Mucosa of rectum (tissue), 2 donors: ENCODE measurements at regions not wholly inside any gene's neighbourhood (a gene's known extent, or its start where the extent isn't known, plus 50 kb on each side); places are given as distances from the start of the nearest gene placed in this dataset.

Source experiments
- H3K27ac ChIP-seq, 2 donors: one replicate each; pipeline ENCODE4 v1.7.0; 2013; ENCODE audit warnings: inconsistent platforms in 2 of 2, low read depth in 2 of 2, low read length in 2 of 2
- H3K27me3 ChIP-seq, 2 donors: one replicate each; pipeline ENCODE4 v1.7.0; 2013; ENCODE audit warnings: low read length in 2 of 2; ENCODE audit not compliant: control insufficient read depth in 2 of 2, insufficient read depth in 2 of 2
- H3K36me3 ChIP-seq, 2 donors: one replicate each; pipeline ENCODE4 v1.7.0; 2013; ENCODE audit warnings: low read length in 2 of 2; ENCODE audit not compliant: control insufficient read depth in 2 of 2, insufficient read depth in 2 of 2
- H3K4me1 ChIP-seq, 2 donors: one replicate each; pipeline ENCODE4 v1.7.0; 2013; ENCODE audit warnings: low read length in 2 of 2, mild to moderate bottlenecking in 1 of 2; ENCODE audit not compliant: control insufficient read depth in 2 of 2, insufficient read depth in 2 of 2
- H3K4me3 ChIP-seq, 2 donors: one replicate each; pipeline ENCODE4 v1.7.0; 2013; ENCODE audit warnings: low read length in 2 of 2
- H3K9ac ChIP-seq, 2 donors: one replicate each; pipeline ENCODE4 v1.7.0; 2013; ENCODE audit warnings: low read length in 2 of 2, low read depth in 1 of 2, mild to moderate bottlenecking in 1 of 2
- H3K9me3 ChIP-seq, 2 donors: one replicate each; pipeline ENCODE4 v1.7.0; 2013; ENCODE audit warnings: low read length in 2 of 2; ENCODE audit not compliant: control insufficient read depth in 2 of 2
- donor health status: healthy.
- donor health status: Normal muscosa, but diverticular disease.

DNA sequence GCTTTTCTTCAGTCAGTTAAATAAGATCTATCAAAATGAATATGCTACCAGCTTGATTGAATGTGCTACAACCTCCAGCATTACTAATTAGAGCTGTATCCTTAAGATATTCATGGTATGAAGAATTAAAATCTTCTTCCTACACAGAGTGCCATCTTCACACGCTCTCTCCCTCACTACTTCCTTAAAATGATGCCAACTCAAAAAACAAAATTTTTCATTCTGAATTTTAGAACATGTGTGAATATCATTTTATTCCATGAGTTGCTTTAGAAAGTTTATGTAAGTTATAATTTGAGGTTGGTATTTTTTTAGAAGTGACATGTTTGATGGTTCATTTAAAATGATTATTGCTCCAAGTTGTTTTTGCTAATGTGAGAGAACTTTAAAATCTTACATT, 407.5 kb upstream of the CELF2 start:
- no peaks in the 10 kb centered on the region for H3K36me3 ChIP-seq
- no peak overlapping the region for H3K9ac ChIP-seq
- H3K9me3 ChIP-seq = no peaks in the 10 kb centered on the region
- no peak overlapping the region for H3K27ac ChIP-seq
- H3K4me3 ChIP-seq = no peak overlapping the region
- no peaks in the 10 kb centered on the region for H3K4me1 ChIP-seq
- no peaks in the 10 kb centered on the region for H3K27me3 ChIP-seq

DNA sequence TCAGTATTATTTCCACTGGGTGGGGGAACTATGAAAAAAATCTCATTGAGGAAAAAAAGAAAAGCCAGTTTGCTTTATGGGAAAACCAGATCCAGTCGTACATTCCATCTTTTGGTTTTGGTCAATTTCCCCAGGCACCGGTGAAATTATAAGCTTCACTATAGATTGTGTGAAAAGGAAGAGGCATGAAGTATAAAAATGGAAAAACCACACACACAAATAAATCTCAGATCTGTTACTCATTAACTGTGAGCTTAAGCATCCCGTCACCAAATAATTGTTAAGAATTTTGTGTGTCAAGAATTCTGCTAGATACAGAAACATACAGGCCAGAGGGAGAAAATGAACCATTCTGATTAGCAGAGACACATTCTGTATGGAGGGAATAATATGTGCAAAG, 405.5 kb upstream of the CELF2 start:
- Histone ChIP-seq H3K27ac (no peak overlapping the region), H3K4me3 (no peak overlapping the region), H3K9me3 (no peaks in the 10 kb centered on the region), H3K36me3 (no peaks in the 10 kb centered on the region), H3K27me3 (no peaks in the 10 kb centered on the region), H3K9ac (no peak overlapping the region), H3K4me1 (no peaks in the 10 kb centered on the region)

DNA sequence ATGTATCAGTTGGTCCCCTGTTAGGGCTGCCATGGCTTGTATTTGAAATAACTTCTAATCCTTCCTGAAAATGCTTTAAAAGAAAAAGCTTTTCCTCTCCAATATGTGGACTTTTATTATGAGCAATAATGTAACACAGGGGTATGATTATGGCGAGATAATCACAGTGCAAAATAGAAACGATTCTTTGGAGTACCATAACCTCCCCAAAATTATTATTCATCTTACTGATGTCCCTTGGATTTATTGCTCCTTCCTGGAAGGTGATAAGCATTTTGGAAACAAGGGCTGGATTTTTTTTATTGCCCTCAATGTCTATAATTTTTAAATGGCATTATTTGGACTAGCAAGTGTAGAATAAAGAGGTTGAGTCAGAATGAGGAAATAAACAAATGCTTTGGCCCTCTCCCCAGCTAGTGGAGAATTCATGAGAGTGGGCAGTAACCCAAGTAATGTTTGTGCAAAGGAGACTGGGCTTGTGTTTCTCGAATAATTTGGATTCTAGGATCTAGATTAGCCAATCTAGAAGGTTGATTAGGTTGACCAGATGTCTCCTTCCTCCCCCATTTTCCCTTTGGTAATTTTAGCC, 403.9 kb upstream of the CELF2 start:
- Histone ChIP-seq H3K9ac (no peak overlapping the region), H3K27me3 (no peaks in the 10 kb centered on the region), H3K9me3 (no peaks in the 10 kb centered on the region), H3K4me3 (no peak overlapping the region), H3K27ac (no peak overlapping the region), H3K36me3 (no peaks in the 10 kb centered on the region), H3K4me1 (no peaks in the 10 kb centered on the region)

DNA sequence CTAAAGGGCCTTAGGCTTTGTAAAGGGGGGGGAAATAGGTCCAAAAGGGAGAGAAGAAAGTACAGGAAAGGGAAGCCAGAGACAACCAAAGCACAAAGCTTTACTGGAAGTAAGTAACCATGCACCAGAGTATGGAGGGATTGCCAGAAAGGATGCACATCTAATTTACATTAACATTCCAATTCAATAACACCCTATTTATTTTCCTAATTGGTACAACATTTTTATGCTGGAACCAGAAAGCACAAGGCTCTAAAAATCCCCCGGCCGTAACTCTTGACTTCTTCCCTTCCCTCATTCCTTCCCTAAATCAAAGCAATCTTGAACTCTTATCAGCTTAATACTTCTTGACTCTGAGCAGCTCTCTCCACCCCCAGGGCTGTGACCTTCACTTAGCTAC, 400.0 kb upstream of the CELF2 start:
- Histone ChIP-seq H3K36me3 (no peaks in the 10 kb centered on the region), H3K9me3 (no peaks in the 10 kb centered on the region), H3K9ac (no peak overlapping the region), H3K27me3 (no peaks in the 10 kb centered on the region), H3K27ac (no peak overlapping the region), H3K4me3 (no peak overlapping the region), H3K4me1 (no peaks in the 10 kb centered on the region)

DNA sequence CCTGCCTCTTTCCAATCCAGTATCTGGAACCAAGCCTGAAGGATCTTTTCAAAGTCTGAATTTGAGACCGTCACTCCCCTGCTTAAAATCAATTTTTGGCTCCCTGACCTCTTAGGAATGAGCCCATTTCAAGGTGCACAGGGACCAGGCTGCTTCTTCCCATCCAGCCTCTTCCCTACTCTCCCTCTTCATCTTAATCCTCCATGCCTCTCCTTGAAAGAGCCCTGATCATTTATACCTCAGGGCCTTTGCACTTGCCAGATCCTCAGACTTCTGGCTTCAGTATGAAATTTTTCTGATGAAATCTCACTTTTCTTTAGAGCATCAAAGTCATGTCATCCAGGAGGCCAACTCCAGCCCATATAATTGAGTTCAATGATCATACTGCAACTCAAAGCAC, 399.5 kb upstream of the CELF2 start:
- Histone ChIP-seq H3K27ac (no peak overlapping the region), H3K9me3 (no peaks in the 10 kb centered on the region), H3K4me3 (no peak overlapping the region), H3K9ac (no peak overlapping the region), H3K36me3 (no peaks in the 10 kb centered on the region), H3K27me3 (no peaks in the 10 kb centered on the region), H3K4me1 (no peaks in the 10 kb centered on the region)

DNA sequence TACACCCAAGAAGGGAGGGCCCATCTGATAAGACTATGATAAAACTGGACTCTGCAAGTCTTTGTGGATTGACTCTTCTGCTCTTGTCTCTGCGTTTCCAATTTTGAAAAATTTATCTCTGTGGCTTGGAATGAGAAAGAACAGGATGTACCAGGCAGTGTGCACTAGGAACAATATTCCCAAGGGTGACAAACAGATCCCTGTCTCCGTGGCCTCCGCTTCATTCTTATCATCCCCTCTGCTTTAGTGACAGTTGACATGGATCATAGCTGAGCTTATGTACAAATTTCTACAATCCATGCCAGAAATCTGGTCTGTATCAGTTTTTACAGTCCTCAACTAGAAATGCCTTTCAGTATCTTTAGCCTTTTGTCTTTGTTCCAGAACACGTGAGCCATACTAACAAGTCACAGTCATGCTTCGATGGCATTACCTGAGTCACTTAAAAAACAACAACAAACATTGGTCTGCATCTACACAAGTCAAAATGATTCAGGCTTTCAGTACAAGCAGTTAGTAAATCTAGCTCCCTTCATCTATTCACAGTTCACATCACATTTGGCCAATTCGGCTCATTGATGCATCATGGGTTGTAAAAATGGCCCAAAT, 393.6 kb upstream of the CELF2 start:
- H3K36me3 ChIP-seq = no peaks in the 10 kb centered on the region
- H3K4me1 ChIP-seq = no peaks in the 10 kb centered on the region
- H3K9me3 ChIP-seq = no peaks in the 10 kb centered on the region
- H3K27ac ChIP-seq = no peak overlapping the region
- H3K9ac ChIP-seq = no peak overlapping the region
- H3K4me3 ChIP-seq = no peak overlapping the region
- no peaks in the 10 kb centered on the region for H3K27me3 ChIP-seq

DNA sequence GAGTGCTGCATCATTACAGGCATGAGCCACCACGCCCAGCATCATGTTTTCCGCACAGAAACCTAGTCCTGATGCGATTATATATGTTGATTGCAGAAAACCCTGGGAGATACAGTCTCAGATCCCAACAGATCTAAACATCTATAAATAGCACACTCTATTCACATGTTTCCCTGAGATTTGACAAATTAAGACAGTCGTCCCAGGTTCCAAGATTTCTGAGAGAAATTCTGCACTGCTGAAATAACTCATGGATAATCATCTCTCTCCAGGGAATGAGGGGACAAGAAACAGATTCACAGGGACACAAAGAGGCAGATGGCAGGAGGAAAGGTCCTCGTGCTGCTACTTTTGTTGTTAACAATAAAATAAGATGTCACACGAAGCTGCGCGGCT, 393.1 kb upstream of the CELF2 start:
- no peak overlapping the region for H3K4me3 ChIP-seq
- no peak overlapping the region for H3K9ac ChIP-seq
- H3K27ac ChIP-seq = no peak overlapping the region
- H3K27me3 ChIP-seq = no peaks in the 10 kb centered on the region
- H3K36me3 ChIP-seq = no peaks in the 10 kb centered on the region
- no peaks in the 10 kb centered on the region for H3K4me1 ChIP-seq
- H3K9me3 ChIP-seq = no peaks in the 10 kb centered on the region

DNA sequence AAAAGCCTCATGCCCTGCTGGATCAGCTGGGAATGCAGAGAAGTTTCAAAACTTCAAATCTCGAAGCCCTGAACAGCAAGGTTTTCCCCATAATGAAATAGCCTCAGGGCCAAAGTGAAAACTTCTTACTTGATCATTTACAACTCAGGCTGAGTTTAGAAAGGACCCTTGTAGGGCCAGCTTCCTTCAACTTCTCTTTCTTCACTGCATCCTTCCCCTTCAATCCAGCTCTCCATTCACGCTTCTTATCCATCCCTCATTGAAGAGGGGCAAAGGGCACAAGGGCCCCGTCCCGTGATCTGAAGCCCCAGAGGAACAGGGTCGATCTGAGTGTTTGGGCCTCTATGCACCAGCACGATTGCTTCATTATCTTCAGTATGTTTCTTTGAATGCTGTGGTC, 392.2 kb upstream of the CELF2 start:
- Histone ChIP-seq H3K9ac (no peak overlapping the region), H3K36me3 (no peaks in the 10 kb centered on the region), H3K4me1 (no peaks in the 10 kb centered on the region), H3K9me3 (no peaks in the 10 kb centered on the region), H3K4me3 (no peak overlapping the region), H3K27me3 (no peaks in the 10 kb centered on the region), H3K27ac (no peak overlapping the region)

DNA sequence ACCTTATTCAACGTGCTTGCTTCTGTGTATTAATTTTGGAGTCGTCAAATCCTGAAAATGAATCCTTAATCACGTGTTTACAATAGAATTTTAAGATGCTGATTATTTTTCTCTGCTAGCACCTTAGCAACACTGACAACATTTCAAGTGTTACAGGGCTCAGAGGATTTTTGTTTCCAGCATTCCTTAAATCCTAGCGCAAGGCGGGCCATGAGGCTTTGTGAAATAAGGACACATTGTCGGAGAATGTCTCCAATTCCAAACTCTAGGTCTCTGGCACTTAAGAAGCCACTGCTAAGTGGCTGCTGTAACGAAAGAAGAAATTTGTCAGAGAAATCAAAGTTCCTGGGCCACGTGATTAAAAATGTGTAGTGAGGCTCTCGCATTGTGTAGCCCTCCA, 390.9 kb upstream of the CELF2 start:
- no peak overlapping the region for H3K9ac ChIP-seq
- H3K4me3 ChIP-seq = no peak overlapping the region
- no peaks in the 10 kb centered on the region for H3K4me1 ChIP-seq
- H3K36me3 ChIP-seq = no peaks in the 10 kb centered on the region
- no peaks in the 10 kb centered on the region for H3K27me3 ChIP-seq
- no peaks in the 10 kb centered on the region for H3K9me3 ChIP-seq
- no peak overlapping the region for H3K27ac ChIP-seq

DNA sequence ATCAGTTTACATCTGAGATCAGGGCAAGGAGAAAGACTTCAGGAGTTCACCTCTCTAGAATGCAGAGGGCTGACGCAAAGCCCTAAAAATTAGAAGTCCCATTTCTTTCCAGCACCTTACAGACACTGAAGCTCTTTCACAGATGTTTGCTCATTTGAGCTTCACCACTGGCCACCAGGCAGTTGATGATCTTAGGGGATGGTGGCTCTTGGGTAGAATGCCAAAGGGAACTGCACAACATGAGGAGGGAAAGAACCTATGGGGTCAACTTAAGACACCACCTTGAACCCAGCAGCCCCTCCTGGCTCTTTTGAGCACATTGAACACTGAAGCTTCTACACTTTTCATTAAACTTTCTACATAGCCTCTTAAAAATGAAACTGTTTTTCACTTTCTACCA, 390.3 kb upstream of the CELF2 start:
- H3K9ac ChIP-seq = no peak overlapping the region
- H3K4me3 ChIP-seq = no peak overlapping the region
- H3K27me3 ChIP-seq = no peaks in the 10 kb centered on the region
- H3K36me3 ChIP-seq = no peaks in the 10 kb centered on the region
- H3K9me3 ChIP-seq = no peaks in the 10 kb centered on the region
- H3K4me1 ChIP-seq = no peaks in the 10 kb centered on the region
- H3K27ac ChIP-seq = no peak overlapping the region

DNA sequence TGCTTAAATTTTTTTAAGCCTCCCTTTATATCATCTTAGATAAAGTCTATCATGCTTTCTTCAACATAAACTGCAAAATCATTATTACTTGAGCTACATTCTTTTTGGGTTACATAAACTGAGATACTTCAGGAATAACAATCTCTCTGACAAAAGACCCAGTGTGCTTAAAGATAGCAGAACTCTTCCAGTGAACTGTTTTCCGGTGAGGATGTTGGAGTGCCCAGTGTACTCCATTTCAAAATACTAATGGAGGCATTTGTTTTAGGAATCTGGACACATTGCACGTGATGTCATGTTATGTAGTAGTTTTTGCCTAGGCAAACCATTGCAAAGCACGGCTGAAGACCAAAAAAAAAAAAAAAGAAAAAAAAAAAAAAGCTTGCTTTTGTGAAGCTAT, 388.2 kb upstream of the CELF2 start:
- no peak overlapping the region for H3K27ac ChIP-seq
- H3K36me3 ChIP-seq = no peaks in the 10 kb centered on the region
- H3K9me3 ChIP-seq = no peaks in the 10 kb centered on the region
- no peak overlapping the region for H3K4me3 ChIP-seq
- no peaks in the 10 kb centered on the region for H3K4me1 ChIP-seq
- H3K27me3 ChIP-seq = no peaks in the 10 kb centered on the region
- no peak overlapping the region for H3K9ac ChIP-seq
